GM19351 (cell line): ENCODE measurements at regions not wholly inside any gene's neighbourhood (a gene's known extent, or its start where the extent isn't known, plus 50 kb on each side); places are given as distances from the start of the nearest gene placed in this dataset.

Source experiments
- ATAC-seq: cut with Tn5 transposase; IDR thresholded peaks from one replicate; pipeline ENCODE4 v1.9.1; 2021; ENCODE audit warnings: mild to moderate bottlenecking, moderate library complexity; ENCODE audit not compliant: unreplicated experiment

GRCh38 chr13:76379341-76380105 is 506.7 kb downstream of the KCTD12 start:
- ATAC-seq: no peak

DNA sequence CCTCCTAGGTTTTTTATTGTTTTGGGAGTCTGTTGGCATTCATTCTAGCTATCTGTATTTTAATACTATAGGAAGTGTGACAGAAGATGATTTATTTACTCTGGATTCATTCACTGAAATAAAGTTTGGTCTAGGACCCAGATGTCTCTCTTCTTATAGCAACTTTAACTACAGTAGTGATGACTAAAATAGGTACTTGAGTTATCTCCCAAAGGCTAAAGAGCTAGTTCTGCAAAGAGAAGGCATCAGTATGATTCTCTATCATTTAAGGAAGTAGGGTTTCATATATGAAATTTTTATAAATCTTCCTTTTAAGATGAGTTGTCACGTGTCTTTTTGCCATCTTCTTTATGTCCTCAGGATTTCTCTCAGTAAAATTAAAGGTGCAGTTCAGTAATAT is 507.4 kb downstream of the KCTD12 start:
- peak; percentile 60 for ATAC-seq

- no peak for ATAC-seq
Measured at GRCh38 chr13:76363682-76364289, 522.4 kb downstream of the KCTD12 start.

DNA sequence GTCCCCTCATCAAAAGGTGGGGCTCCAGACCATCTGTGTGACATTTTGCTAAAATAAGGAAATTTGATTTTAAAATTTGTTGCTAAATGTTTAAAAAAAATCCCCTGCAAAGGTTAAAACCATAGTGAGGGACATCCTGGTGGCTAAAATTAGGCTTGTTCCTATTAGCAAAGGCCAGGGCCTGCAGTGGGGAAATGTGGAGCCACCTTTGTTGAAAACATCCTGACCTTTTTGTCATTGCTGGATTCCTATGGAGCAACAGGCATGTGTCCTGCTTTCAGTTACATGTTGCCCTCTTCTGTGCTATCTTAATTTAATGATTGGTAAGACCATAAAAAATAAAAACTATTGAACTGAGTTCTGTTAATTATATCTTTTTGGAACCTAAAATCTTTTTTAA is 524.3 kb downstream of the KCTD12 start:
- ATAC-seq: no peak

DNA sequence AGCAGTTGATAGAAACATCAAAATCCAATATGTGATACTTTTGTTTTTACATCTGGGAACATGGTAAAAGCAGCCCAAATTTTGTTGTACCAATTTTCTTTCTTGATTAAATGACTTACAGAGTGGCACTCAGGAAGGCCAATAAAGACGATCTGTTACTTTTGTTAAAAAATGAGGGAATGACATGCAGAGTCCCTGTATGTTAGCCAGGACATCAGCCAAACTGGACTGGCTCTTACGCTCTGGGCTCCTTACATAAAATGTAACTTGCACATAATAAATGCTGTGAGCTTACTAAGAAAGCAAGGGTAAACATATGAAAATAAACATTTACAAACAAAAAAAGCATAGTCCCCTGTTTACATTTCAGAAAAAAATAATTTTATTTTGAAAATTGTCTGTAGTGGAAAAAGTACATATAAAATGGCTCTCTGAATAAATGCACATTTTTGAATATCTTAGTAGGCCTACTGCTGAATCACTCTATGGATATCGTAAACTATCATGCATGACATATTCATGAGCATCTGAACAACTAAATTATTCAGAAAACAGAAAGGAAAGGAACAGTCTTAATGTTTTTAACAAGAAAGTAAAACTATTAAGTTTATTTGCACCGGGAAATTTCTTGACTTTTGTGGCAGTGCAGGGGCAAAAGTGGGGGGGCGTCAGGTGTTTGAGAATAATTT is 534.5 kb downstream of the KCTD12 start:
- ATAC-seq: no peak

- ATAC-seq: no peak
Measured at GRCh38 chr13:76350399-76350798, 535.8 kb downstream of the KCTD12 start.

GRCh38 chr13:76349700-76350099 is 536.5 kb downstream of the KCTD12 start:
- no peak for ATAC-seq

DNA sequence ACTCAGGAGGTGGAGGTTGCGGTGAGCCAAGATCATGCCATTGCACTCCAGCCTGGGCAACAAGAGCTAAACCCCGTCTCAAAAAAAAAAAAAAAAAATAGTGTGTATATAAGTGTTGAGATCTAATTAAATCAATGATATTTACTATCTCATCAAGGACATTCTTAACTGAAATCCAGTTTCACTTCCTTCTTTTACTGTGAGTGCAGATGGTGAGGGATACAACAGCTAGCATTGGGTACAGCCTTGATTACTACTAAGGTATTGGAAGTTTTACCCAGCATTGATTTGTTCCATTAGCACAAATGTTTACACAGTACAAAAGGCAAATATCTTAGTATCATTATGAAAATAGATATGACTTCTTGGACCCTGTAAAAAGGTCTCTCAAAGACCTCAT is 546.6 kb downstream of the KCTD12 start:
- ATAC-seq: peak; percentile 64

GRCh38 chr13:76338003-76338402 is 548.2 kb downstream of the KCTD12 start:
- ATAC-seq: no peak

DNA sequence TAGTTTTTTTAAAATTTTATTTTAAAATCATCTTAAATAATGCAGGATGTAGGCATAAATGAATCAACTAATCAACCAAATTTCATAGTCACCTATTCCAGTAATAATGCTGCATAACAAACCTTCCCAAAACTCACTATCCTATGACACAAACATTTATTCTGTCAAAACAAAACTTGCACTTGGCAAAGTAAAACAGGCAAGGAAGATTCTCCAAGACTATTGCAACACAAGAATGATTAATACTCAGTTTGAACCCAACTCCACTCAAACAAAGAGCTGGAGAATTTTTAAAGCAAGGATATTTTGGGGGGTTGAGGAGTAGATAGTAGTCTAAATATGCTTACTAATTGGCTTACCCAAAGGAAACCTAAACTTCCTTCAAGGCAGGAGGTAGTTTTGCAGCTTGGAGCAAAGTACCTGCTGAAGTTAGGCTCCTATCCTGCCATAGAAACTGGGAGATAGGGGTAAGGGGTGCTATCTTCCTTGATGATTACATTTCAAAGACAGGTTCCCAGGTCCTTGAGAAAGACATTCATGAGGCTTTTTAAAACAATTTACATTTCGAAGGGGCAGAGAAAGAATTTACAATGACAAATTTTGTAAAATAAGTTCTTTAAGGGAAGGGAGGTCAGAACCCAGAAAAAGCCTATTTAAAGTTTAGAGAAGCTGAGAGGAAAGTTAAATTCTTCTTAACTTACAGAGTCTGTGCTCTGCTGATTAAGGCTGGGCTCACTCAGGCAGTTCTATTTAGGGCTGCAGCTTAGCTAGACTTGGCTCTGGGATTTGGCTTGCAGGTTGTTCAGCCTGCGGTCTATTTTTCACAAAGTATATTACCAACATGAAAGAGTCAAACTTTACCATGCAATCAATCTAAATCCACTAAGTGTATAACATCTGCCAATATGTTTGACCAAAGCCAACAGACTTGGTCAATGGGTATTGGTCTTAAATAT is 549.0 kb downstream of the KCTD12 start:
- no peak for ATAC-seq

DNA sequence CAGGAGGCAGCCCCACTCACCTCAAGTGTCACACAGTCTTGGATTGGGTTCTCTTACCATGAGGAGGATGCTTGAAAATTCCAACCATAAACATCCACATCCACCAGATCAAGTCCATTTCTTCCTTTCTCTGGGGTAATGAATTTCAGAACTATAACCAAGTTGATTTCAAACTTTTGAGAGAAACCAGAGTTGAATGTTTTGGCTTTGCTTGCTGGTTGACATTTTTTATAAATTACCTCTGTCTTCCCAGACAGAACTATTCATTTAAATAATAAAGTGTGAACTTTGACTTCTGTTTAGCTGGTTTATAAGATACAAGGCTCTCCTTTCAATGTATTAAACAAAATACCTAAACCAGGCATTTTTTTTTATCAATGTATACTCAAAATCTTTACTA is 550.7 kb downstream of the KCTD12 start:
- ATAC-seq: no peak

DNA sequence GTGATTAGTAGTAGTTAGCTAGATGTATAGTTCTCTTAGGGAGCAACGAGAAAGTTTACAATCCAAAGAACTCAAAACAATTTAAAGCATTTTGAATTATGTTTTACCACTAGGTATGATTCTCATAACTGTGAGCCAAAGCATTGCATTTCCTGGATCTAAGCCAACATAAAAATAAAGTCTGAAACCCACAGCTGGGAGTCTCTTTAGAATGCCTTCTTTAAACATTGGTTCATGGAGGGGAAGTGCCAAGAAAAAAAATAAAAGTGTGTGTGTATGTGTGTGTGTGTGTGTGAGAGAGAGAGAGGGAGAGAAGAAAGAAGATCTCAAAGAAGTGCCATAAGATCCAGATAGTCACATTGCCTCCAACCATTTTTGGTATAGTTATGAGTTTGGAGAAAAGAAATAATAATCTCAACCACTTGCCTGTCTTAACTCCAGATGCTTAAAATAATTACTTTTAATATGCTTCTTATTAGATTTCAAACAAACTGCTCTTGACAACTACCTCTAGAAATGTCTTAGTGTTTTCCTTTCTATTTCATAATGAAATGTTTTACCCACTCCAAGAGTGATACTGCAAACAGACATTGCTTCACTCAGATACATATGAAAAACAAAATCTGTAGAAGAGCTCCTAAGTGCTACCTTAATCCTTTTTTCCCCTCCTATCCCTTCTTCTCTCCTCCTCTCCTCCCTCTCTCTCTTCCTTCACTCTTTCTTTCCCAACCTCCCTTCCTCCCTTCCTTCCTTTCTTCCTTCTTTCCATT is 554.1 kb downstream of the KCTD12 start:
- no peak for ATAC-seq

DNA sequence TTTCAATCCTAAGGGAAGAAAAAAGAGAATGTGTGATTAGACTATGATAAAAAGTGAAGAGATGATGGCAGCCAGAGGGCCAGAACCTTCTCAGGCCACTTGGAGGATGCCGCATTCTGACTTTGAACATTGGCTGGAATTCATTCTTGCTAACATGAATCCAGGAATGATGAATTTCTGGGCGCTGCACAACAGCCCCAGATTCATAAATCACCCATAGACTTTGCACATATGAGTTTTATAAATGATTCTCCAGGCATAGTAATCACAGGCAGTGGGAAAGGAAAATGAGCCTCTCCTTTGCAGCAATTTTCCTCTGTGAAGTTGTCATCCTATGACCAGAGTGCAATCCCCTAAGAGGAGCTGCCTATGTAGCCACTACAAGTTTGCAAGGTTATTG is 555.4 kb downstream of the KCTD12 start:
- ATAC-seq: no peak

GRCh38 chr13:76329866-76330580 is 556.2 kb downstream of the KCTD12 start:
- ATAC-seq: no peak

DNA sequence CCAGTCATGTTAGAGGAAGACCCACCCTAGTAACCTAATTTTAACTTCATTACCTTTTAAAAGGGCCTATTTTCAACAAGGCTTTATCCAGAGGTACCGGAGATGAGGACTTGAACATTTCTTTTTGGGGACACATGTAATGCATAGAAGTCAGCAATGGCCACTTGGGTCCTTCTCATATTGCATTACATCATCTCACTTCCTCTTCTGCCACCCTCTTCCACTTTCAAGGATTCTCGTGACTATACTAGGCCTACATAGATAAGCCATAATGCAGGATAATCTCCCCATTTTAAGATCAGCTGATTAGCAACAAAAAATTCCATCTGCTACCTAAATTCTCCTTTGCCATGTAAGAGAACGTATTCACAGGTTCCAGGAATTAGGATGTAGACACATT is 557.2 kb downstream of the KCTD12 start:
- peak; percentile 51 for ATAC-seq

DNA sequence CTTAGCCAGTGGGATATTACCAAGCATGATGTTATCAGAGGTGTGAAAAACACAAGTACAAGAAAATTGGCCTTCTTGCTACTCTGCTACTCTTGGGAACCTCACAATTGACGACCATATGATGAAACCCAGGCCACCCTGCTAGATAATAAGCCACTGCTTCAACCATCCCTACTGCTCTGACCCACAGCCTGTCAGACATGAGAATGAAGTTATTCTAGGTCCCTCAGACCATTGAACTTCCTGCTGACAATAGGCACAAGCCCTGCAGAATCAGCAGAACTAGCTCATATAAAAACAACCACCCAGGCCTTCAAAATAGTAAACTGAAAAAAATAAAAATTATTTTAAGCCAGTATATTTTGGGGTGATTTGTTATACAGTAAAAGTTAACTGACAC is 559.9 kb downstream of the KCTD12 start:
- no peak for ATAC-seq

DNA sequence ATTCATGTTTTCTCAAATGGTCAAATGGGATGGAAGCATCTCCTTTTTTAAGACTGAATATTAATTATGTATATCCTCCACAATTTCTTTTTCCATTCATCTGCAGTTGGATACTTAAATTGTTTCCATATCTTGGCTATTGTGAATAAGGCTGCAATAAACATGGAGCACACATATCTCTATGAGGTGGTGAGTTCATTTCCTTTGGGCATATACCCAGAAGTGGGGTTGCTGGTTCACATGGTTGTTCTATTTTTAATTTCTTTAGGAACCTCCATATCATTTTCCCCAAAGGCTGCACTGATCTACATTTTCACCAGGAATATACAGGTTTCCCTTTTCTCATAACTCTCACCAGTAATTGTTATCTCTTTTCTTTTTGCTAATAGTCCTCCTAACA is 566.3 kb downstream of the KCTD12 start:
- ATAC-seq: no peak

GRCh38 chr13:76316998-76317527 is 569.1 kb downstream of the KCTD12 start:
- no peak for ATAC-seq

- ATAC-seq: no peak
Measured at GRCh38 chr13:76314495-76314894, 571.7 kb downstream of the KCTD12 start.
